ENCODE measurements at regions not wholly inside any gene's neighbourhood (a gene's known extent, or its start where the extent isn't known, plus 50 kb on each side); places are given as distances from the start of the nearest gene placed in this dataset.

GRCh38 chr5:68714810-68715209 lies 379.0 kb upstream of the SLC30A5 start:
- no peak for TF ChIP-seq CTCF (conservative IDR thresholded peaks at IDR 0.05 in 1 of 2, IDR thresholded peaks at IDR 0.05 in 1 of 2; ENCODE audit: extremely low read depth in 1 of 2, insufficient read depth in 1 of 2, low read depth in 1 of 2, low read length in 2 of 2)
- TF ChIP-seq EZH2 (IDR thresholded peaks at IDR 0.05; ENCODE audit: borderline replicate concordance, low read length) = no peak
